ENCODE measurements at regions not wholly inside any gene's neighbourhood (a gene's known extent, or its start where the extent isn't known, plus 50 kb on each side); places are given as distances from the start of the nearest gene placed in this dataset.
A peak's percentile ranks its signal among the peaks of the same experiment; 100 is the strongest.

DNA sequence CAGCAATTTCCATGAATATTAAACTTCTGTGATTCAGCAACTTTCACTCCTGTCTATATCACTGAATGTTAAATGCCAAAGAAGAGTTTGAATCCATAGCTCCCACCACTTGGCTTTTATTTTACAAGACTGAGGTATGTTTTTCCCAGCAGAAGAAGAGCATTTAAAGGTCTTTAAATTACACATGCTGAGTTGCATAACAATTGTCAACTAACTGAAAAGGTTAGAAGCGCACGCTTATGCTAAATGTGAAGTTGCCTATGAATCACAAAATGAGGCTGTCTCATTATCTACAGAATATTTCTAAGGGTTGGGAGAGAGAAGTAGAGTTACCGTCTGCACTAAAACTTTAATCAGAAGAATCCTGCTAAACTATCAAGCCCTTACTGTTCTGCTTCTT, 1086.3 kb downstream of the FAM181B start:
- Histone ChIP-seq H2BK120ac (ENCODE audit: low read depth, low read length, poor library complexity, severe bottlenecking) (no peak overlapping the region), H3K79me1 (ENCODE audit: insufficient read depth, low read depth, low read length, poor library complexity, severe bottlenecking) (no peaks in the 10 kb centered on the region), H3K4me2 (ENCODE audit: insufficient read depth, insufficient read length, low read length) (peak overlapping the region; percentile 24), H3K9me3 (ENCODE audit: control insufficient read depth, low read depth, low read length) (no peaks in the 10 kb centered on the region), H3K79me2 (ENCODE audit: insufficient read depth, low read length) (no peaks in the 10 kb centered on the region), H3K4ac (ENCODE audit: low read depth, low read length) (no peak overlapping the region), H3K9ac (ENCODE audit: extremely low read depth, insufficient read length, low read length) (no peak overlapping the region), H2AFZ (ENCODE audit: low read length) (no peak overlapping the region), H3T11ph (ENCODE audit: low read length) (no peak overlapping the region), H3K23me2 (ENCODE audit: insufficient read length, low read depth, low read length, poor library complexity, severe bottlenecking) (peaks cover 4% of the 10 kb centered on the region), H3K4me1 (ENCODE audit: insufficient read depth, low read length) (no peaks in the 10 kb centered on the region), H3K56ac (ENCODE audit: insufficient read length, low read depth, low read length) (no peak overlapping the region), H4K20me1 (ENCODE audit: control insufficient read depth, insufficient read depth, insufficient read length) (no peaks in the 10 kb centered on the region), H3K14ac (ENCODE audit: insufficient read depth, low read length) (no peak overlapping the region), H2BK5ac (ENCODE audit: insufficient read length, low read length) (no peak overlapping the region), H2AK5ac (ENCODE audit: insufficient read length, low read length) (no peak overlapping the region), H2BK20ac (ENCODE audit: low read depth, low read length, poor library complexity, severe bottlenecking) (no peak overlapping the region), H2BK15ac (ENCODE audit: low read depth, low read length) (no peak overlapping the region), H4K5ac (ENCODE audit: insufficient read length, low read depth, low read length) (no peak overlapping the region), H3K27ac (ENCODE audit: insufficient read length, low read depth, low read length) (no peak overlapping the region), H2BK12ac (ENCODE audit: insufficient read length, low read depth, low read length) (no peak overlapping the region), H3K27me3 (ENCODE audit: insufficient read depth, low read length) (peaks cover 21% of the 10 kb centered on the region; the same call in 1 of the 2 replicates), H3K23ac (ENCODE audit: insufficient read length, low read depth, low read length) (no peak overlapping the region), H4K91ac (ENCODE audit: insufficient read length, low read depth, low read length) (no peak overlapping the region), H4K8ac (replicated peaks; ENCODE audit: insufficient read length, low read depth, low read length) (no peak overlapping the region), H3K18ac (ENCODE audit: insufficient read length, low read depth, low read length) (no peak overlapping the region)
- peaks cover 22 to 29% of the 10 kb centered on the region in 2 experiments for H3K4me1 Mint-ChIP-seq
- DNase-seq, result no peak
- peaks cover 68% of the 10 kb centered on the region for H3K27me3 Mint-ChIP-seq (ENCODE audit: low read depth)
- no CpG with 5 or more reads among the region's 3 CpGs for WGBS (ENCODE audit: extremely low coverage, insufficient read length, low lambda C conversion rate)
- no peaks in the 10 kb centered on the region for H3K36me3 Mint-ChIP-seq (ENCODE audit: insufficient read depth in 1 of 3, low read depth in 3 of 3)
- H3K27ac Mint-ChIP-seq, result no peak overlapping the region
- H3K4me3 Mint-ChIP-seq, result peak overlapping the region in 1 of 2 experiments; percentile 50; a peak in 2 of 5 replicates
- TF ChIP-seq, protein P1, sequence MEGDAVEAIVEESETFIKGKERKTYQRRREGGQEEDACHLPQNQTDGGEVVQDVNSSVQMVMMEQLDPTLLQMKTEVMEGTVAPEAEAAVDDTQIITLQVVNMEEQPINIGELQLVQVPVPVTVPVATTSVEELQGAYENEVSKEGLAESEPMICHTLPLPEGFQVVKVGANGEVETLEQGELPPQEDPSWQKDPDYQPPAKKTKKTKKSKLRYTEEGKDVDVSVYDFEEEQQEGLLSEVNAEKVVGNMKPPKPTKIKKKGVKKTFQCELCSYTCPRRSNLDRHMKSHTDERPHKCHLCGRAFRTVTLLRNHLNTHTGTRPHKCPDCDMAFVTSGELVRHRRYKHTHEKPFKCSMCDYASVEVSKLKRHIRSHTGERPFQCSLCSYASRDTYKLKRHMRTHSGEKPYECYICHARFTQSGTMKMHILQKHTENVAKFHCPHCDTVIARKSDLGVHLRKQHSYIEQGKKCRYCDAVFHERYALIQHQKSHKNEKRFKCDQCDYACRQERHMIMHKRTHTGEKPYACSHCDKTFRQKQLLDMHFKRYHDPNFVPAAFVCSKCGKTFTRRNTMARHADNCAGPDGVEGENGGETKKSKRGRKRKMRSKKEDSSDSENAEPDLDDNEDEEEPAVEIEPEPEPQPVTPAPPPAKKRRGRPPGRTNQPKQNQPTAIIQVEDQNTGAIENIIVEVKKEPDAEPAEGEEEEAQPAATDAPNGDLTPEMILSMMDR (conservative IDR thresholded peaks at IDR 0.05), result no peak
- no peaks in the 10 kb centered on the region for H3K9me3 Mint-ChIP-seq

All from H9 (cell line).